ENCODE measurements at regions not wholly inside any gene's neighbourhood (a gene's known extent, or its start where the extent isn't known, plus 50 kb on each side); places are given as distances from the start of the nearest gene placed in this dataset.

DNA sequence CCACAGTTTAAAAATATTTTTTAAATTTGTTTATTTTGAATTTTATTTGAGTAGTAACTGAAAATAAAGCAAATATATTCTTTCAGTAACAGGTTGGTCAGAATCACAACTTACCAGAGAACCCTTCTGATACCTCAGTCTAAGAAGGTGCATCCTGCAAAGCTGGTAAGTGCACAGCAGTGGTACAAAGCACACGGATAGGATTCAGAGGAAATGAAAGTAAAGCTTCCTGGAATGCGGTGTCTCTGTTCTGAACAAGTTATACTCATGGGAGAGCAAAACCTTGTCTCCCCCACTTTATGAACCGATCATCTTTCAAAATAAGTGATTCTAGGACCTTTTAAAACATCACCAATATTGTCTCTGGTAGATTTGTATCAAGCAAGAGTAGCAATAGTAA lies 398.3 kb downstream of the TMX3 start:
- H3K27ac ChIP-seq (ENCODE audit: poor library complexity, severe bottlenecking), result no peak overlapping the region
- no peaks in the 10 kb centered on the region for H3K27me3 ChIP-seq (ENCODE audit: insufficient read depth, poor library complexity, severe bottlenecking)
- H3K4me1 ChIP-seq (ENCODE audit: insufficient read depth, poor library complexity, severe bottlenecking), result no peaks in the 10 kb centered on the region
- H3K9me3 ChIP-seq (ENCODE audit: severe bottlenecking), result no peaks in the 10 kb centered on the region
- no peak for TF ChIP-seq CTCF (IDR thresholded peaks at IDR 0.05; ENCODE audit: poor library complexity, severe bottlenecking)
- DNase-seq (ENCODE audit: low spot score) (no peak), ATAC-seq (ENCODE audit: low read depth) (peak; percentile 57; the same call in 1 of the 3 replicates)
- no peaks in the 10 kb centered on the region for H3K36me3 ChIP-seq (ENCODE audit: low read depth)
- no peak overlapping the region for H3K4me3 ChIP-seq (ENCODE audit: severe bottlenecking)

GRCh38 chr18:68314403-68314802 lies 400.5 kb downstream of the TMX3 start:
- Histone ChIP-seq H3K27me3 (ENCODE audit: insufficient read depth, poor library complexity, severe bottlenecking) (no peaks in the 10 kb centered on the region), H3K4me1 (ENCODE audit: insufficient read depth, poor library complexity, severe bottlenecking) (no peaks in the 10 kb centered on the region), H3K36me3 (ENCODE audit: low read depth) (no peaks in the 10 kb centered on the region), H3K9me3 (ENCODE audit: severe bottlenecking) (no peaks in the 10 kb centered on the region), H3K27ac (ENCODE audit: poor library complexity, severe bottlenecking) (no peak overlapping the region), H3K4me3 (ENCODE audit: severe bottlenecking) (no peak overlapping the region)
- TF ChIP-seq CTCF (IDR thresholded peaks at IDR 0.05; ENCODE audit: poor library complexity, severe bottlenecking), result no peak
- DNase-seq (ENCODE audit: low spot score), result no peak
- no peak for ATAC-seq (ENCODE audit: low read depth)

DNA sequence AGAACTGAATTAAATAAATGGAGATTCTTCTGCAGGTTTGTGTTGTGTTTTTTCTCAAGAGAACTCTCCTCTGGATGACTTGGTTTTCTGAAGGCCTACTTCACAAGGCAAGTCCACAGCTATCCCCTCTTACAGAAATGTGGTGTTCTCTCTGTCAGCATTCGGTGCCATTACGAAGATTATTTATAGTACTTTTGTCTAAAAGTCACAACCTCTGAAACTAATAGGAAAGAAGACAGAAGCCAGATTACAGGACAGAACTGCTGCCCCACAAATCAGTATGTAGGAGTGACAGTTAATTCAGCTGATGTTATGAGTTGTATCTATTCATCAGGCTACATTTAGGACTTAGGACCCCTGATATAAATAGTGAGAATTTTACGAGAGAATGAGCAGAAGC lies 413.5 kb downstream of the TMX3 start:
- H3K27ac ChIP-seq (ENCODE audit: poor library complexity, severe bottlenecking), result no peak overlapping the region
- H3K4me1 ChIP-seq (ENCODE audit: insufficient read depth, poor library complexity, severe bottlenecking), result peaks cover 6% of the 10 kb centered on the region
- H3K4me3 ChIP-seq (ENCODE audit: severe bottlenecking), result no peak overlapping the region
- H3K27me3 ChIP-seq (ENCODE audit: insufficient read depth, poor library complexity, severe bottlenecking), result no peaks in the 10 kb centered on the region
- H3K36me3 ChIP-seq (ENCODE audit: low read depth), result no peaks in the 10 kb centered on the region
- DNase-seq (ENCODE audit: low spot score) (no peak), ATAC-seq (ENCODE audit: low read depth) (no peak)
- no peak for TF ChIP-seq CTCF (IDR thresholded peaks at IDR 0.05; ENCODE audit: poor library complexity, severe bottlenecking)
- H3K9me3 ChIP-seq (ENCODE audit: severe bottlenecking), result no peaks in the 10 kb centered on the region

GRCh38 chr18:68299906-68300305 lies 415.0 kb downstream of the TMX3 start:
- ATAC-seq (ENCODE audit: low read depth) (peak; percentile 95), DNase-seq (ENCODE audit: low spot score) (no peak)
- Histone ChIP-seq H3K27me3 (ENCODE audit: insufficient read depth, poor library complexity, severe bottlenecking) (no peaks in the 10 kb centered on the region), H3K9me3 (ENCODE audit: severe bottlenecking) (no peaks in the 10 kb centered on the region), H3K4me3 (ENCODE audit: severe bottlenecking) (no peak overlapping the region), H3K4me1 (ENCODE audit: insufficient read depth, poor library complexity, severe bottlenecking) (peaks cover 6% of the 10 kb centered on the region), H3K36me3 (ENCODE audit: low read depth) (no peaks in the 10 kb centered on the region), H3K27ac (ENCODE audit: poor library complexity, severe bottlenecking) (no peak overlapping the region)
- no peak for TF ChIP-seq CTCF (IDR thresholded peaks at IDR 0.05; ENCODE audit: poor library complexity, severe bottlenecking)

- H3K27ac ChIP-seq (ENCODE audit: poor library complexity, severe bottlenecking), result no peak overlapping the region
- no peak for TF ChIP-seq CTCF (IDR thresholded peaks at IDR 0.05; ENCODE audit: poor library complexity, severe bottlenecking)
Observed at GRCh38 chr18:68298330-68298729, 416.6 kb downstream of the TMX3 start.

More at GRCh38 chr18:68298330-68298729, 416.6 kb downstream of the TMX3 start:
- Histone ChIP-seq H3K4me1 (ENCODE audit: insufficient read depth, poor library complexity, severe bottlenecking) (peaks cover 6% of the 10 kb centered on the region), H3K4me3 (ENCODE audit: severe bottlenecking) (no peak overlapping the region), H3K36me3 (ENCODE audit: low read depth) (no peaks in the 10 kb centered on the region), H3K9me3 (ENCODE audit: severe bottlenecking) (peaks cover 4% of the 10 kb centered on the region), H3K27me3 (ENCODE audit: insufficient read depth, poor library complexity, severe bottlenecking) (no peaks in the 10 kb centered on the region)
- no peak for DNase-seq (ENCODE audit: low spot score)
- no peak for ATAC-seq (ENCODE audit: low read depth)

All from RWPE2 (cell line).